ENCODE measurements at regions not wholly inside any gene's neighbourhood (a gene's known extent, or its start where the extent isn't known, plus 50 kb on each side); places are given as distances from the start of the nearest gene placed in this dataset.
A peak's percentile ranks its signal among the peaks of the same experiment; 100 is the strongest.

DNA sequence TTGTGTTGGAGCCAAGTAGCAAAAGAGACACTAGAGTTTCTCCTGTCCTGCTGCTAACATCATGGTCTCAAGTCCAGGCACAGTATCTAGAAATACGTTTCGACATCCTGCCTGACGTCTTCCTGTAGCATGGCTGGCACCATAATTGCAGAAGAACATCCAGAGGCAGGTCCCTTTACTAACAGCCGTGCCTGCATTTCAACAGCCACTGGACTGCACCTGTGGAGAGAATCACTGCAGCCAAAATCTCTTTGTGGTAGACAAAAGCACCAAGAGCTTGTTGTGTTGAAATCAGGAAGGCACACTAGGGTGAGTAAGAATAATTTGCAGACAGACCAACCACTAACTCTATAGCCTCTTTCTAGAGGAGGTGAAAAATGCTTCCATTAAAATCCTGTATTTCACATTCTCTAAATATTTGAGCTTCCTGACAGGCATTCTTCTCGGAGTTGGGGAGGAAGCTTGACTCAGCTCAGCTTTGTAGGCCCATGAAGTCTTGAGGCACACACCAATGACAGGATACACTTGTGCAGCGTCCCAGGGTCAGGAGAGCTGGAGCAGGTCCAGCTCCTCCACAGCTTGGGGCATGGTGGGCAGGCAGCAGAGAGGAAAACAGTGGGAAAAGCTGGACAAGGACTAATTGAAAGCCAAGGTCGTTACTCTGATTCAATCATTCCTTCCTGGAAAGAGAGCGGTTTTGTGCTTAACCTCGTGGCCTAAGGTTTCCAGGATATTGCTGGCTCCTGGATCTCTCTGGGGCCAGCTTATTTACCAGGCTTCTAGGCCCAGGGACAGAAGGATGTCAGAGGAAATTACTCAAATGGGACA is 244.9 kb downstream of the FAM43A start:
- peaks cover 0 to 3% (median under 1%) of the 10 kb centered on the region in 3 donors for H3K4me1 Mint-ChIP-seq
- H3K27ac Mint-ChIP-seq, result no peak overlapping the region
- peaks cover 0 to 3% (median 3%) of the 10 kb centered on the region in 3 donors for H3K9me3 Mint-ChIP-seq
- no peak overlapping the region for H3K4me3 Mint-ChIP-seq
- H3K27me3 Mint-ChIP-seq, result peaks cover 21% of the 10 kb centered on the region
- peaks cover 1% of the 10 kb centered on the region for H3K36me3 Mint-ChIP-seq

GRCh38 chr3:194931347-194931746 is 245.7 kb downstream of the FAM43A start:
- Mint-ChIP-seq H3K27ac (no peak overlapping the region), H3K36me3 (peaks cover 1% of the 10 kb centered on the region), H3K27me3 (peaks cover 24% of the 10 kb centered on the region), H3K9me3 (peaks cover 0 to 3% (median 3%) of the 10 kb centered on the region in 3 donors), H3K4me1 (peaks cover 2 to 5% (median 4%) of the 10 kb centered on the region in 3 donors), H3K4me3 (no peak overlapping the region)

GRCh38 chr3:194931865-194932264 is 246.2 kb downstream of the FAM43A start:
- H3K27ac Mint-ChIP-seq, result peak overlapping the region in 1 of 3 donors; percentile 1
- H3K9me3 Mint-ChIP-seq, result peaks cover 0 to 3% (median 3%) of the 10 kb centered on the region in 3 donors
- peaks cover 24% of the 10 kb centered on the region for H3K27me3 Mint-ChIP-seq
- H3K36me3 Mint-ChIP-seq, result peaks cover 1% of the 10 kb centered on the region
- H3K4me3 Mint-ChIP-seq, result no peak overlapping the region
- H3K4me1 Mint-ChIP-seq, result peaks cover 2 to 5% (median 4%) of the 10 kb centered on the region in 3 donors

GRCh38 chr3:194933465-194933864 is 247.8 kb downstream of the FAM43A start:
- H3K4me1 Mint-ChIP-seq, result peaks cover 2 to 5% (median 4%) of the 10 kb centered on the region in 3 donors
- peaks cover 1% of the 10 kb centered on the region for H3K36me3 Mint-ChIP-seq
- H3K4me3 Mint-ChIP-seq, result no peak overlapping the region
- H3K9me3 Mint-ChIP-seq, result peaks cover 0 to 3% (median 3%) of the 10 kb centered on the region in 3 donors
- H3K27me3 Mint-ChIP-seq, result peaks cover 19% of the 10 kb centered on the region
- H3K27ac Mint-ChIP-seq, result no peak overlapping the region

GRCh38 chr3:194935061-194935460 is 249.4 kb downstream of the FAM43A start:
- peaks cover 1% of the 10 kb centered on the region for H3K36me3 Mint-ChIP-seq
- peaks cover 2 to 4% (median 2%) of the 10 kb centered on the region in 3 donors for H3K4me1 Mint-ChIP-seq
- H3K27me3 Mint-ChIP-seq, result peaks cover 16% of the 10 kb centered on the region
- H3K27ac Mint-ChIP-seq, result no peak overlapping the region
- peaks cover 0 to 3% (median 3%) of the 10 kb centered on the region in 3 donors for H3K9me3 Mint-ChIP-seq
- no peak overlapping the region for H3K4me3 Mint-ChIP-seq

- H3K27ac Mint-ChIP-seq, result no peak overlapping the region
- H3K27me3 Mint-ChIP-seq, result peaks cover 13% of the 10 kb centered on the region
- H3K9me3 Mint-ChIP-seq, result peaks cover 0 to 3% (median 3%) of the 10 kb centered on the region in 3 donors
- H3K36me3 Mint-ChIP-seq, result peaks cover 1% of the 10 kb centered on the region
- H3K4me3 Mint-ChIP-seq, result no peak overlapping the region
- peaks cover 2 to 6% (median 3%) of the 10 kb centered on the region in 3 donors for H3K4me1 Mint-ChIP-seq
Measured at GRCh38 chr3:194935632-194936470, 250.2 kb downstream of the FAM43A start.

DNA sequence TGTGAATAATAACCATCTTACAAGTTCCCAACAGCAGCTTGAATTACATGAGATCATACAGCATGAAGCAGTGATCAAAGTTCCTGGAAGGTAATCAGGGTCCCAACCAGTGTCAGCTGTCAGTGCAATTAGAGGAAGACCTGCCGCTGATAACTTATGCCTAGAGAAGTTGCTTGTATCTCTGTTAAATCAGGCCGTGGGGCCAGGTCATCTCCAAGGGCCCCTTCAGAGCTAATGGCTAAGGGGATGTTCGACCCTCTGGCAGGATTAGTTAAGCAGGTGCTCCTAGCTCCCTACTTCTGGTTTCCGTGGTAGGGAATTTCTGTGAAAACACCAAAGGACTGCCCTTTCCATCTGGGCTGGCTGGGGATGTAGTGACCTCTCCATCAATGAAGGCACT is 251.0 kb downstream of the FAM43A start:
- no peak overlapping the region for H3K4me3 Mint-ChIP-seq
- H3K36me3 Mint-ChIP-seq, result peaks cover 1% of the 10 kb centered on the region
- peaks cover 17% of the 10 kb centered on the region for H3K27me3 Mint-ChIP-seq
- peaks cover 0 to 3% (median 3%) of the 10 kb centered on the region in 3 donors for H3K9me3 Mint-ChIP-seq
- peaks cover 2 to 12% (median 7%) of the 10 kb centered on the region in 3 donors for H3K4me1 Mint-ChIP-seq
- no peak overlapping the region for H3K27ac Mint-ChIP-seq

DNA sequence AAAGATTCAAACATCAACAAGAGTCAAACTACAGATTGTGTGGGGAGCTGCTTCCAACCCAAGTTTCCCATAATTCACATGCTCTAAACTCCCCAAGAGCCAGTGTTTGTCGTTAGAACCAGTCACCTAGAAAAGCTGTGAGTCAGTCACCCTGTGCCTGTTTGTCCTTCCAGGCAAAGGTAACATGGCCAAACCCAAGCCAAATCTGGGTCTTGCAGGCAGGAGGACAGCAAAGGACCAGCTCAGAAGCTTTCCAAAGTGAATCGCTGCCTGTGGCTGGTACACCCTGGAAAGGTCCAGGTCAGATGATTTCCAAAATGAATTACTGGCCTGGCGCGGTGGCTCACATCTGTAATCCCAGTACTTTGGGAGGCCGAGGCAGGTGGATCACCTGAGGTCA is 251.5 kb downstream of the FAM43A start:
- Mint-ChIP-seq H3K27me3 (peaks cover 16% of the 10 kb centered on the region), H3K9me3 (peaks cover 0 to 3% (median 2%) of the 10 kb centered on the region in 3 donors), H3K36me3 (peaks cover 1% of the 10 kb centered on the region), H3K4me3 (no peak overlapping the region), H3K4me1 (peaks cover 2 to 12% (median 7%) of the 10 kb centered on the region in 3 donors), H3K27ac (no peak overlapping the region)

GRCh38 chr3:194937882-194938321 is 252.2 kb downstream of the FAM43A start:
- no peak overlapping the region for H3K4me3 Mint-ChIP-seq
- H3K27me3 Mint-ChIP-seq, result peaks cover 14% of the 10 kb centered on the region
- H3K36me3 Mint-ChIP-seq, result peaks cover 1% of the 10 kb centered on the region
- H3K27ac Mint-ChIP-seq, result no peak overlapping the region
- peaks cover 2 to 12% (median 11%) of the 10 kb centered on the region in 3 donors for H3K4me1 Mint-ChIP-seq
- H3K9me3 Mint-ChIP-seq, result peaks cover 0 to 3% (median 1%) of the 10 kb centered on the region in 3 donors

DNA sequence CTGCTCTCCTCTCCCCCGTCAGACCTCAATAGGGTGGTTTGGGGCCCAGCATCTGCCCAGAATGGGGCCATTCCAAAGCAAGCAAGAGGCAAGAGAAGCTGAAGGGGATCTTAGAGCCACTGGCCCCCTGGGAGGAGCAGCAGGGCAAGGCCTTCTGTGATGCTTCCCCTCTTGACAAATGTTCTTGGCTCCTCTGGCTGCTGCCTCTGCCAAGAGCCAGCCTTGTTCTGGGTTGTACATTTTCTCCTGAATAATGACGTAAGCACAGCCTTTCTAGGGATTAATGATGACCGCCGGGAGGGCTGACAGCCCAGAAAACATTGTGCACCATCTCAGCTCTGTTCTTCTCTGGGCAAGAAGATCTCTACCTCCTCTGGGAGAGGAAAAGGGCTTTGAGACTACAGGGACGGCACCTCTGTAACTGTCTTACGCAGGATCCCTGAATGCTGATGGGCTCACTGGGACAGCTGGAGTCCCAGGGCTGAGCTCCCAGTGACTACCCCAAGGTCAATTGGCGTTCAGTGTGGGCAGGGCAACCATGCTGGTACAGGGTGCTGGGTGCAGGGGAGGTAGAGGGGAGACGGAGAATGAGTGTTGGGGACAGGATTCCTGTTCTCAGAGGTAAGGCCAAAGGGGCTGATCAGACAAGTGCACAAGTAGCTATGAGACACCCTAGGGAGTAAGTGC is 253.3 kb downstream of the FAM43A start:
- H3K27ac Mint-ChIP-seq, result no peak overlapping the region
- H3K4me1 Mint-ChIP-seq, result peaks cover 2 to 12% (median 11%) of the 10 kb centered on the region in 3 donors
- peaks cover 0 to under 1% (median 0%) of the 10 kb centered on the region in 3 donors for H3K9me3 Mint-ChIP-seq
- peak overlapping the region in 1 of 4 donors; percentile 43 for H3K4me3 Mint-ChIP-seq
- H3K27me3 Mint-ChIP-seq, result peaks cover 7% of the 10 kb centered on the region
- no peaks in the 10 kb centered on the region for H3K36me3 Mint-ChIP-seq

GRCh38 chr3:194939532-194939909 is 253.8 kb downstream of the FAM43A start:
- H3K27me3 Mint-ChIP-seq, result peaks cover 7% of the 10 kb centered on the region
- H3K27ac Mint-ChIP-seq, result no peak overlapping the region
- H3K4me3 Mint-ChIP-seq, result no peak overlapping the region
- H3K4me1 Mint-ChIP-seq, result peaks cover 3 to 12% (median 11%) of the 10 kb centered on the region in 3 donors
- no peaks in the 10 kb centered on the region for H3K9me3 Mint-ChIP-seq
- H3K36me3 Mint-ChIP-seq, result no peaks in the 10 kb centered on the region

DNA sequence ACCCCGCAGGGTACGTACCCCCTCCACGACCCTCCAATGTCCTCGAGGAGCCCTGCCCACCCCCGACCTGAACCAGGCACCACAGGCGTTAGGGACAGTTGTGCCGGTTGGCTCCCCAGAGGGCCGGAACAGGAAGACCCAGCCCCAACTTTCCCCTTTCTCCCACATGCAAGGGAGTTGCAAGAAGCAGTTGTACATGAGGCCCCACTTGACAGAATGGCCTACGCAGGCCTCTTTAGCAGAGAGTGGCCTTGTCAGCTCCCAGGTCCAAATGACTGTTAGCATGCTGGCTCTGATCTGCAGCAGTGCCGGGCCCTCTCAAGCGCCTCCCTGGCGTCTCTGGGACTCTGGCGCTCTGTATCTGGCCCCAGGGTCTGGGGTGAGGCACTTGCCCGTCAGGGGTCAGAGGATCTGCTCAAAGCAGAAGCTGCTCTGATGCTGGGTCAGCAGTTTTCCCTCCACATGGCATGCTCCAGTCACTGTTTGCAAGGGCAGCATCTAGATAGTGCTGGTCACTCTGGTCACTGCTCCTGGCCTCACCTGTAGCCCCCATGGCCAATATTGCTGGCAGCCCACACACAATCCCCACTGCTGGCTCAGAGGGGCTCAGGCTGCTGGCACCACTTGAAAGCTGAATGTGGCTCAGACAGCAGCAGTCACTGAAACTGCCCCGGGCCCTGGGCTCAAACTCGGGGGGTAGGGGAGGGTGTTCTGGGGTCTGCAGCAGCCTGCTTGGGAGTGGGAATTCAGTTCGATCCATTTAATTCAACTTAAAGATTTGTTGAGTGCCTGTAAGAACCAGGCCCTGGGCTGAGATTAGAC is 254.5 kb downstream of the FAM43A start:
- H3K36me3 Mint-ChIP-seq, result no peaks in the 10 kb centered on the region
- H3K27ac Mint-ChIP-seq, result no peak overlapping the region

GRCh38 chr3:194941360-194941955 is 255.8 kb downstream of the FAM43A start:
- H3K9me3 Mint-ChIP-seq, result no peaks in the 10 kb centered on the region
- H3K36me3 Mint-ChIP-seq, result no peaks in the 10 kb centered on the region
- no peak overlapping the region for H3K4me3 Mint-ChIP-seq
- H3K27me3 Mint-ChIP-seq, result peaks cover 5% of the 10 kb centered on the region
- peak overlapping the region in 1 of 3 donors; percentile 88 for H3K27ac Mint-ChIP-seq
- peaks cover 3 to 11% (median 11%) of the 10 kb centered on the region in 3 donors for H3K4me1 Mint-ChIP-seq

More for the DNA sequence above, 254.5 kb downstream of the FAM43A start:
- Mint-ChIP-seq H3K4me1 (peaks cover 3 to 13% (median 11%) of the 10 kb centered on the region in 3 donors), H3K27me3 (peaks cover 7% of the 10 kb centered on the region), H3K4me3 (no peak overlapping the region), H3K9me3 (no peaks in the 10 kb centered on the region)

All from IgD-negative memory B cell (primary cell).